Liver (tissue), 8 donors: ENCODE measurements at regions not wholly inside any gene's neighbourhood (a gene's known extent, or its start where the extent isn't known, plus 50 kb on each side); places are given as distances from the start of the nearest gene placed in this dataset.

Experiments
- DNase-seq: peaks from one replicate; pipeline ENCODE4 v3.0.0-alpha.2; 2017; ENCODE audit warnings: low spot score
- H3K27ac ChIP-seq, 2 donors: one replicate each; pipeline ENCODE4 v1.7.0; 2013; ENCODE audit warnings: inconsistent platforms in 2 of 2, low read length in 2 of 2, control low read depth in 1 of 2, low read depth in 1 of 2, mild to moderate bottlenecking in 1 of 2
- H3K27me3 ChIP-seq, 4 donors: one replicate each; pipeline versions ENCODE4 v1.6.1 to v1.7.0; 2013; ENCODE audit warnings: low read length in 3 of 4, inconsistent platforms in 1 of 4, mild to moderate bottlenecking in 1 of 4, moderate library complexity in 1 of 4; ENCODE audit not compliant: control insufficient read depth in 4 of 4, insufficient read depth in 4 of 4
- H3K36me3 ChIP-seq, 4 donors: one replicate each; pipeline versions ENCODE4 v1.6.1 to v1.7.0; 2013; ENCODE audit warnings: low read length in 3 of 4, mild to moderate bottlenecking in 3 of 4, low read depth in 1 of 4, moderate library complexity in 1 of 4; ENCODE audit not compliant: control insufficient read depth in 4 of 4, insufficient read depth in 3 of 4
- H3K4me1 ChIP-seq, 4 donors: one replicate each; pipeline versions ENCODE4 v1.6.1 to v1.7.0; 2013; ENCODE audit warnings: low read length in 3 of 4, mild to moderate bottlenecking in 3 of 4, moderate library complexity in 1 of 4; ENCODE audit not compliant: control insufficient read depth in 4 of 4, insufficient read depth in 4 of 4
- H3K4me3 ChIP-seq, 3 donors: one replicate each; pipeline versions ENCODE4 v1.6.1 to v1.7.0; 2013; ENCODE audit warnings: low read length in 3 of 3, control low read depth in 1 of 3, low read depth in 1 of 3, mild to moderate bottlenecking in 1 of 3
- H3K9ac ChIP-seq, 2 donors: one replicate each; pipeline ENCODE4 v1.7.0; 2013; ENCODE audit warnings: low read length in 2 of 2, mild to moderate bottlenecking in 2 of 2, moderate library complexity in 2 of 2, control low read depth in 1 of 2, low read depth in 1 of 2
- H3K9me3 ChIP-seq, 4 donors: one replicate each; pipeline versions ENCODE4 v1.6.1 to v1.7.0; 2013; ENCODE audit warnings: low read length in 3 of 4; ENCODE audit not compliant: control insufficient read depth in 4 of 4
- ATF3 ChIP-seq: IDR thresholded peaks from 2 replicates; pipeline ENCODE4 v1.6.1; 2016; ENCODE audit warnings: antibody characterized with exemption
- CTCF ChIP-seq: fragments of 150-350 bp; IDR thresholded peaks from 2 replicates; pipeline ENCODE4 v1.5.1; 2017; ENCODE audit warnings: improper control_type of control experiment, low read depth, low read length; ENCODE audit not compliant: missing input control
- EGR1 ChIP-seq, 2 donors: IDR thresholded peaks; 2 replicates each; pipeline ENCODE4 v1.6.1; 2016 to 2018; ENCODE audit warnings: antibody characterized with exemption in 2 of 2, low read depth in 2 of 2
- FOXA1 ChIP-seq: IDR thresholded peaks from 2 replicates; pipeline ENCODE4 v1.6.1; 2016; ENCODE audit warnings: antibody characterized with exemption
- FOXA2 ChIP-seq: IDR thresholded peaks from 2 replicates; pipeline ENCODE4 v1.6.1; 2016; ENCODE audit warnings: antibody characterized with exemption
- GABPA ChIP-seq, 2 donors: IDR thresholded peaks in 1 of 2; conservative IDR thresholded peaks in 1 of 2; 2 replicates each; pipeline ENCODE4 v1.6.1; 2016; ENCODE audit warnings: antibody characterized with exemption in 2 of 2, mild to moderate bottlenecking in 1 of 2, moderate library complexity in 1 of 2
- HNF4A ChIP-seq, 2 donors: conservative IDR thresholded peaks; 2 replicates each; pipeline ENCODE4 v1.6.1; 2016; ENCODE audit warnings: antibody characterized with exemption in 2 of 2, mild to moderate bottlenecking in 2 of 2
- HNF4G ChIP-seq: IDR thresholded peaks from 2 replicates; pipeline ENCODE4 v1.6.1; 2016; ENCODE audit warnings: antibody characterized with exemption
- JUND ChIP-seq, 2 donors: IDR thresholded peaks; 2 replicates each; pipeline ENCODE4 v1.6.1; 2016; ENCODE audit warnings: antibody characterized with exemption in 2 of 2
- MAX ChIP-seq: IDR thresholded peaks from 2 replicates; pipeline ENCODE4 v1.6.1; 2016; ENCODE audit warnings: antibody characterized with exemption
- NR2F2 ChIP-seq: IDR thresholded peaks from 2 replicates; pipeline ENCODE4 v1.6.1; 2016; ENCODE audit warnings: antibody characterized with exemption
- RAD21 ChIP-seq, 2 donors: IDR thresholded peaks; 2 replicates each; pipeline ENCODE4 v1.6.1; 2016; ENCODE audit warnings: antibody characterized with exemption in 2 of 2, mild to moderate bottlenecking in 2 of 2
- REST ChIP-seq: IDR thresholded peaks from 2 replicates; pipeline ENCODE4 v1.6.1; 2016; ENCODE audit warnings: antibody characterized with exemption, mild to moderate bottlenecking
- RXRA ChIP-seq, 2 donors: IDR thresholded peaks; 2 replicates each; pipeline ENCODE4 v1.6.1; 2017 to 2018; ENCODE audit warnings: antibody characterized with exemption in 2 of 2, mild to moderate bottlenecking in 1 of 2
- SP1 ChIP-seq: IDR thresholded peaks from 2 replicates; pipeline ENCODE4 v1.6.1; 2018; ENCODE audit warnings: antibody characterized with exemption, mild to moderate bottlenecking
- TAF1 ChIP-seq: conservative IDR thresholded peaks from 2 replicates; pipeline ENCODE4 v1.6.1; 2016; ENCODE audit warnings: antibody characterized with exemption, mild to moderate bottlenecking
- YY1 ChIP-seq: IDR thresholded peaks from 2 replicates; pipeline ENCODE4 v1.6.1; 2016; ENCODE audit warnings: antibody characterized with exemption, mild to moderate bottlenecking
- ZBTB33 ChIP-seq: IDR thresholded peaks from 2 replicates; pipeline ENCODE4 v1.6.1; 2016; ENCODE audit warnings: antibody characterized with exemption
- WGBS: extraction: QIAGEN DNeasy Blood & Tissue Kit; methylation state at CpG from one replicate; pipeline ENCODE4 v1.1.7; 2013; 5-methylcytosine and 5-hydroxymethylcytosine counted together
- donor health status: healthy.
- donor health status: healthy.
- donor health status: healthy.
- donor health status: healthy.
- donor health status: healthy.

GRCh38 chr22:48147404-48147803 lies 1385.0 kb downstream of the TBC1D22A start:
- TF ChIP-seq ATF3 (no peak), NR2F2 (no peak), YY1 (no peak), HNF4G (no peak), TAF1 (no peak), CTCF (no peak), SP1 (no peak), FOXA1 (no peak), REST (no peak), RXRA (IDR thresholded peaks at IDR 0.05) (no peak), RAD21 (IDR thresholded peaks at IDR 0.05) (no peak), JUND (IDR thresholded peaks at IDR 0.05) (no peak), EGR1 (IDR thresholded peaks at IDR 0.05; ENCODE audit: low read depth in 2 of 2) (no peak), FOXA2 (no peak), MAX (no peak)
- Histone ChIP-seq H3K4me1 (no peaks in the 10 kb centered on the region), H3K4me3 (no peak overlapping the region), H3K27me3 (peaks cover 0 to 4% (median 0%) of the 10 kb centered on the region in 4 donors), H3K9ac (no peak overlapping the region), H3K27ac (no peak overlapping the region), H3K9me3 (no peaks in the 10 kb centered on the region), H3K36me3 (no peaks in the 10 kb centered on the region)
- 23% methylated on average over 4 of the region's 4 CpGs for WGBS
- DNase-seq, result no peak

GRCh38 chr22:48146426-48146825 lies 1384.0 kb downstream of the TBC1D22A start:
- no peak for DNase-seq
- no peaks in the 10 kb centered on the region for H3K9me3 ChIP-seq
- no peak overlapping the region for H3K9ac ChIP-seq
- no peak overlapping the region for H3K27ac ChIP-seq
- no peak overlapping the region for H3K4me3 ChIP-seq
- no peaks in the 10 kb centered on the region for H3K4me1 ChIP-seq
- H3K36me3 ChIP-seq, result no peaks in the 10 kb centered on the region
- peaks cover 0 to 4% (median 0%) of the 10 kb centered on the region in 4 donors for H3K27me3 ChIP-seq
- WGBS, result 78% methylated on average over 6 of the region's 6 CpGs
- TF ChIP-seq SP1 (no peak), ATF3 (no peak), HNF4A (conservative IDR thresholded peaks at IDR 0.05) (no peak), CTCF (no peak), NR2F2 (no peak), JUND (IDR thresholded peaks at IDR 0.05) (no peak), RAD21 (IDR thresholded peaks at IDR 0.05) (no peak), RXRA (IDR thresholded peaks at IDR 0.05) (no peak), GABPA (IDR thresholded peaks at IDR 0.05 in 1 of 2, conservative IDR thresholded peaks at IDR 0.05 in 1 of 2) (no peak), ZBTB33 (no peak), REST (no peak), EGR1 (IDR thresholded peaks at IDR 0.05; ENCODE audit: low read depth in 2 of 2) (no peak), FOXA1 (no peak), HNF4G (no peak)
